ENCODE measurements at regions not wholly inside any gene's neighbourhood (a gene's known extent, or its start where the extent isn't known, plus 50 kb on each side); places are given as distances from the start of the nearest gene placed in this dataset.

DNA sequence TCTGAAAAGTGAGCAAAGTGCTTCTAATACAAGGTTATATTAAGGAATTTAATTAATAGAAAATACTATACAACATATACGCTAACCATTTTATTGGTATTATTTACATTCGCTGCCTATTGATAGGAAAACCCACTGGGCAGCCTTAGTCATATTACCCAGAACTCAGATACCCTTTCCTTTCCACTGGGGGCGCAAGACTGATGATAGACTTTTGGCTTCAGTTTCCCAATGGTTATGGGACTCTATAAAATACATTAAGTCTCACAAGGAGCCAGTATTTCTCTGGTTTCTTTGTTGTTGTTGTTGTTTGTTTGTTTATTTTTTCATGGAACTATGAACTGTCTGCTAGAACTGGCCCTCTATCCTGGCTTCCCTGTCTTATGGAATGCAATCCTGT, 471.1 kb upstream of the KIRREL3 start:
- no peaks in the 10 kb centered on the region for H3K4me1 ChIP-seq
- no peak for DNase-seq
- intact Hi-C loops (cut with DNase I; ENCODE audit: low total_unique reads) = no loop called here
- H3K36me3 ChIP-seq = no peaks in the 10 kb centered on the region
- TF ChIP-seq, protein P1, sequence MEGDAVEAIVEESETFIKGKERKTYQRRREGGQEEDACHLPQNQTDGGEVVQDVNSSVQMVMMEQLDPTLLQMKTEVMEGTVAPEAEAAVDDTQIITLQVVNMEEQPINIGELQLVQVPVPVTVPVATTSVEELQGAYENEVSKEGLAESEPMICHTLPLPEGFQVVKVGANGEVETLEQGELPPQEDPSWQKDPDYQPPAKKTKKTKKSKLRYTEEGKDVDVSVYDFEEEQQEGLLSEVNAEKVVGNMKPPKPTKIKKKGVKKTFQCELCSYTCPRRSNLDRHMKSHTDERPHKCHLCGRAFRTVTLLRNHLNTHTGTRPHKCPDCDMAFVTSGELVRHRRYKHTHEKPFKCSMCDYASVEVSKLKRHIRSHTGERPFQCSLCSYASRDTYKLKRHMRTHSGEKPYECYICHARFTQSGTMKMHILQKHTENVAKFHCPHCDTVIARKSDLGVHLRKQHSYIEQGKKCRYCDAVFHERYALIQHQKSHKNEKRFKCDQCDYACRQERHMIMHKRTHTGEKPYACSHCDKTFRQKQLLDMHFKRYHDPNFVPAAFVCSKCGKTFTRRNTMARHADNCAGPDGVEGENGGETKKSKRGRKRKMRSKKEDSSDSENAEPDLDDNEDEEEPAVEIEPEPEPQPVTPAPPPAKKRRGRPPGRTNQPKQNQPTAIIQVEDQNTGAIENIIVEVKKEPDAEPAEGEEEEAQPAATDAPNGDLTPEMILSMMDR (IDR thresholded peaks at IDR 0.05) = no peak
- no peaks in the 10 kb centered on the region for H3K27me3 ChIP-seq
- no peak overlapping the region for H3K27ac ChIP-seq
- H3K4me3 ChIP-seq = no peak overlapping the region
- no peaks in the 10 kb centered on the region for H3K9me3 ChIP-seq

DNA sequence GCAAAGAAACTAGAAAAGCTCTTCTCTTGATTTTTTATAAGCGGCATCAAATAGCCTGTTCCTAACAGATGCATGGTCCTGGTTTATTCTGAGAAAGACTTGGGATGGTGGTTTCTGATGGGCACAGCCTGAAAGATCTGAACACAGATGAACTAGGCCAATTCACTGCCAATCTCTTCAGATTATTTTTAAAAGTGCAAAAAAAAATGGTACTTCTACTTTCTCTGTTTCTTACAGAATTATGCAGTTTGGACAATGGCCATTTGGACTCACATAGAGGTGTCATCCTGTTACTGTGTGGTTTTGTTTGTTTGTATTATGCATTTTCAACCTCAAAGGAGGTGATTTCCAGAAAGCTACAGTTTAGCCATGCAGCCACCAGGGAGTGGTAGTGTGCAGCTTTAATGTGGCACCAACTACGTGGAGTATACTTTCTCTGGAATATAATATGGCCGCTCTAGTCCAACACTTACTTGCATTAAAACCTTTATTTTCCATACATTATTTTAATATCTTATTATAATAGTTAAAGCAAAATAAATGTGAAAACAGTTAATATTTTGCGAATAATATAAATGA, 469.8 kb upstream of the KIRREL3 start:
- H3K4me1 ChIP-seq = no peaks in the 10 kb centered on the region
- no peaks in the 10 kb centered on the region for H3K36me3 ChIP-seq
- TF ChIP-seq, protein P1 (IDR thresholded peaks at IDR 0.05) = no peak
- H3K27ac ChIP-seq = no peak overlapping the region
- intact Hi-C loops (cut with DNase I; ENCODE audit: low total_unique reads) = no loop called here
- no peaks in the 10 kb centered on the region for H3K9me3 ChIP-seq
- DNase-seq = no peak
- no peak overlapping the region for H3K4me3 ChIP-seq
- no peaks in the 10 kb centered on the region for H3K27me3 ChIP-seq

GRCh38 chr11:127464325-127464724, 463.8 kb upstream of the KIRREL3 start:
- TF ChIP-seq, protein P1 (IDR thresholded peaks at IDR 0.05) = no peak

DNA sequence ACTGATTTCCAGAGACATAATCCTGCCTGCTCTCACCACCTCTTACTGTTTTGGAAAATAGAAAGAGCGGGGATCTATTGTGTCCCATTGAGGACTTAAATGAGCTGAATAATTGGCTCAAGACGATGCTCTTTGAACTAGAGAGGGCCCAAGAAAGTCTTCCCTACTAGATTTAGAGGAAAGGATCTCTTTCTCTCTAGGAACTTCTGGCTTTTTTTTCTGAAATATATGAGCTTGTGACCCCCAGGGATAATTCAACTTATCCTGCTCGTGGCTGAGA, 461.4 kb upstream of the KIRREL3 start:
- TF ChIP-seq, protein P1 (IDR thresholded peaks at IDR 0.05) = no peak
- Histone ChIP-seq H3K4me1 (no peaks in the 10 kb centered on the region), H3K9me3 (no peaks in the 10 kb centered on the region), H3K4me3 (no peak overlapping the region), H3K36me3 (no peaks in the 10 kb centered on the region), H3K27me3 (no peaks in the 10 kb centered on the region), H3K27ac (no peak overlapping the region)
- DNase-seq = no peak
- intact Hi-C loops (cut with DNase I; ENCODE audit: low total_unique reads) = no loop called here

More at GRCh38 chr11:127464325-127464724, 463.8 kb upstream of the KIRREL3 start:
- intact Hi-C loops (cut with DNase I; ENCODE audit: low total_unique reads) = no loop called here
- no peak overlapping the region for H3K4me3 ChIP-seq
- no peak for DNase-seq
- no peaks in the 10 kb centered on the region for H3K9me3 ChIP-seq
- no peaks in the 10 kb centered on the region for H3K36me3 ChIP-seq
- no peaks in the 10 kb centered on the region for H3K4me1 ChIP-seq
- no peak overlapping the region for H3K27ac ChIP-seq
- no peaks in the 10 kb centered on the region for H3K27me3 ChIP-seq

- H3K27me3 ChIP-seq = no peaks in the 10 kb centered on the region
- no peaks in the 10 kb centered on the region for H3K9me3 ChIP-seq
- TF ChIP-seq, protein P1 (IDR thresholded peaks at IDR 0.05) = no peak
- intact Hi-C loops (cut with DNase I; ENCODE audit: low total_unique reads) = no loop called here
- no peak for DNase-seq
- no peak overlapping the region for H3K4me3 ChIP-seq
- no peaks in the 10 kb centered on the region for H3K36me3 ChIP-seq
- no peaks in the 10 kb centered on the region for H3K4me1 ChIP-seq
- no peak overlapping the region for H3K27ac ChIP-seq
Measured at GRCh38 chr11:127461241-127462064, 460.9 kb upstream of the KIRREL3 start.

Data from tibial artery (tissue), 4 donors.